Neural cell (in vitro differentiated cells): ENCODE measurements at regions not wholly inside any gene's neighbourhood (a gene's known extent, or its start where the extent isn't known, plus 50 kb on each side); places are given as distances from the start of the nearest gene placed in this dataset.

Source experiments
- H2AFZ ChIP-seq: fragments of 200-600, 300-800 bp; sonication (generic), shearing (Covaris generic); 2 replicates; pipeline ENCODE4 v1.6.0; 2014; ENCODE audit warnings: low read depth, mild to moderate bottlenecking, antibody characterized with exemption, low read length, moderate library complexity
- H3F3A ChIP-seq: fragments of 200-600 bp; shearing (Covaris generic); 2 replicates; pipeline ENCODE4 v1.6.1; 2016; ENCODE audit warnings: mild to moderate bottlenecking, moderate library complexity, mixed read lengths, antibody characterized with exemption, low read length; ENCODE audit not compliant: insufficient read depth, poor library complexity, severe bottlenecking
- H3K27ac ChIP-seq: fragments of 200-600, 300-800 bp; sonication (generic), shearing (Covaris generic); 2 replicates; pipeline ENCODE4 v1.5.1; 2014; ENCODE audit warnings: mild to moderate bottlenecking, low read length, moderate library complexity
- H3K27me3 ChIP-seq: fragments of 300-800, 200-600 bp; sonication (generic), shearing (Covaris generic); 2 replicates; pipeline ENCODE4 v1.6.0; 2014; ENCODE audit warnings: mild to moderate bottlenecking, low read depth, low read length, moderate library complexity; ENCODE audit not compliant: insufficient read depth
- H3K36me3 ChIP-seq: fragments of 300-800, 200-600 bp; sonication (generic), shearing (Covaris generic); 2 replicates; pipeline ENCODE4 v1.5.1; 2014; ENCODE audit warnings: mild to moderate bottlenecking, antibody characterized with exemption, low read length, moderate library complexity; ENCODE audit not compliant: insufficient read depth
- H3K4me2 ChIP-seq: fragments of 300-800, 200-600 bp; sonication (generic), shearing (Covaris generic); 2 replicates; pipeline ENCODE4 v1.6.0; 2014; ENCODE audit warnings: mild to moderate bottlenecking, low read length
- H3K4me3 ChIP-seq: fragments of 300-800, 200-600 bp; sonication (generic), shearing (Covaris generic); 2 replicates; pipeline ENCODE4 v1.5.1; 2014; ENCODE audit warnings: mild to moderate bottlenecking, low read length, moderate library complexity
- H3K79me2 ChIP-seq: fragments of 200-600 bp; shearing (Covaris generic); replicated peaks from 2 replicates; pipeline ENCODE4 v1.6.0; 2014; ENCODE audit warnings: mild to moderate bottlenecking, low read length, moderate library complexity; ENCODE audit not compliant: insufficient read depth
- H3K9ac ChIP-seq: fragments of 300-800, 200-600 bp; sonication (generic), shearing (Covaris generic); 2 replicates; pipeline ENCODE4 v1.6.1; 2016; ENCODE audit warnings: mild to moderate bottlenecking, low read length, mixed read lengths
- H3K9me2 ChIP-seq: fragments of 200-600 bp; shearing (Covaris generic); 2 replicates; pipeline ENCODE4 v1.6.1; 2016; ENCODE audit warnings: mild to moderate bottlenecking, low read length, mixed read lengths; ENCODE audit not compliant: insufficient read depth
- H3K9me3 ChIP-seq: fragments of 200-600, 300-800 bp; sonication (generic), shearing (Covaris generic); 2 replicates; pipeline ENCODE4 v1.6.1; 2016; ENCODE audit warnings: mild to moderate bottlenecking, mixed run types, low read length, moderate library complexity, mixed read lengths
- H4K20me1 ChIP-seq: fragments of 200-600 bp; shearing (Covaris generic); 2 replicates; pipeline ENCODE4 v1.6.1; 2016; ENCODE audit warnings: mild to moderate bottlenecking, mixed run types; ENCODE audit not compliant: insufficient read depth
- EP300 ChIP-seq: fragments of 450-650 bp; conservative IDR thresholded peaks from 2 replicates; pipeline ENCODE4 v1.6.1; 2014; ENCODE audit warnings: antibody characterized with exemption, mild to moderate bottlenecking, moderate library complexity; ENCODE audit not compliant: poor library complexity, severe bottlenecking
- EZH2 ChIP-seq: fragments of 200-600, 300-800 bp; shearing (Covaris generic), sonication (generic); IDR thresholded peaks from 2 replicates; pipeline ENCODE4 v1.6.1; 2014; ENCODE audit warnings: antibody characterized with exemption, low read length, borderline replicate concordance, mild to moderate bottlenecking; ENCODE audit not compliant: insufficient read depth, poor library complexity, severe bottlenecking
- MXI1 ChIP-seq: fragments of 450-650 bp; conservative IDR thresholded peaks from 2 replicates; pipeline ENCODE4 v1.6.1; 2014; ENCODE audit warnings: antibody characterized with exemption, mild to moderate bottlenecking; ENCODE audit not compliant: poor library complexity, severe bottlenecking
- POLR2AphosphoS5 ChIP-seq: IDR thresholded peaks from 2 replicates; pipeline ENCODE4 v1.6.1; 2012
- RAD21 ChIP-seq: fragments of 450-650 bp; conservative IDR thresholded peaks from 2 replicates; pipeline ENCODE4 v1.6.1; 2014; ENCODE audit warnings: antibody characterized with exemption, mild to moderate bottlenecking, moderate library complexity
- SMC3 ChIP-seq: fragments of 450-650 bp; conservative IDR thresholded peaks from 2 replicates; pipeline ENCODE4 v1.6.1; 2014; ENCODE audit warnings: antibody characterized with exemption, mild to moderate bottlenecking, moderate library complexity; ENCODE audit not compliant: poor library complexity
- TAF1 ChIP-seq: IDR thresholded peaks from 2 replicates; pipeline ENCODE4 v1.6.1; 2012; ENCODE audit warnings: low read depth
- TF ChIP-seq, protein P1 (sequence below): fragments of 450-650 bp; IDR thresholded peaks from 2 replicates; pipeline ENCODE4 v1.5.1; 2014; ENCODE audit warnings: antibody characterized with exemption, mild to moderate bottlenecking, moderate library complexity; ENCODE audit not compliant: poor library complexity, severe bottlenecking
- TF ChIP-seq, protein P2 (sequence below): IDR thresholded peaks from 2 replicates; pipeline ENCODE4 v1.6.1; 2012; ENCODE audit warnings: borderline replicate concordance

DNA sequence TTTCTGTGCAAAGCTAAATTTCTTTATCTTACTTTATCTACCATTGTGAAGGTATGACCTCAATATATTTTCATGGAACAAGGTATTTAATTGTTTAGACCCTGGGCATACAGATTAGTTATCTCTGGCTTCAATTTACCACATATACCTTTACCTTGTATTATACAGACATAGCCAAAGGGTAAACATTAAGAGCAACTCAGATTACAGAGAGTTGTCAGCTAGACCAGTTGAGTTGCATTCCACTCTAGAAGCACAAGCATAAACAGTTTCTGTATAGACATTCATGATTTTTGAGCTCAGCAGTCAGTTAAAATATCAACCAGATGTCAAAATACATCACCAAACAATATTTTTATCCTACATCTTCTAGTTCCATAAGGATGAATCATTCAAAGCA, 857.3 kb upstream of the ZWINT start:
- no peaks in the 10 kb centered on the region for H3K36me3 ChIP-seq
- H3K4me2 ChIP-seq, result no peak overlapping the region
- no peaks in the 10 kb centered on the region for H3K9me3 ChIP-seq
- no peaks in the 10 kb centered on the region for H3K27me3 ChIP-seq
- no peak overlapping the region for H3K4me3 ChIP-seq
- no peaks in the 10 kb centered on the region for H4K20me1 ChIP-seq
- H2AFZ ChIP-seq, result no peak overlapping the region
- H3K27ac ChIP-seq, result no peak overlapping the region
- H3K9ac ChIP-seq, result no peak overlapping the region
- TF ChIP-seq MXI1 (no peak), EP300 (peak; percentile 25)
- no peaks in the 10 kb centered on the region for H3K79me2 ChIP-seq
- no peaks in the 10 kb centered on the region for H3F3A ChIP-seq
- no peaks in the 10 kb centered on the region for H3K9me2 ChIP-seq

DNA sequence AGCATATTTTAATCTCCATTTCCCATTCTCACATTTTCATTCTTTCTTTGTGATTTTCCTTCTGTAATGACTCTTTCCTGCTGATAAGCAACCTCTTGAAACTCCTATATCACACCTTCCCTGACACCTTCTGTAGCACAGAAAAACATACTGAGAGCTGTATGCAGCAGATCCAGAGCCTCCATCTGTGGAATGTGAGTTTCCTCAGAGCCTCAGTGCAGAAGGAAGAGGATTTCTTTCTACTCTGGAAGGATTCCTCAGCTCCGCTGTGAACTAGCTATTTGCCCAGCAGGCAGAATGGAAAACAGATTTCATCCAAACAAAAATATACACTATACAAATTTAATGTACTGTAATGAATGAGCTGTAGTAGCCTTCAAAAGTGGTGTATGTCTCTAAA, 841.3 kb upstream of the ZWINT start:
- TF ChIP-seq POLR2AphosphoS5, result no peak
- TF ChIP-seq, protein P1, sequence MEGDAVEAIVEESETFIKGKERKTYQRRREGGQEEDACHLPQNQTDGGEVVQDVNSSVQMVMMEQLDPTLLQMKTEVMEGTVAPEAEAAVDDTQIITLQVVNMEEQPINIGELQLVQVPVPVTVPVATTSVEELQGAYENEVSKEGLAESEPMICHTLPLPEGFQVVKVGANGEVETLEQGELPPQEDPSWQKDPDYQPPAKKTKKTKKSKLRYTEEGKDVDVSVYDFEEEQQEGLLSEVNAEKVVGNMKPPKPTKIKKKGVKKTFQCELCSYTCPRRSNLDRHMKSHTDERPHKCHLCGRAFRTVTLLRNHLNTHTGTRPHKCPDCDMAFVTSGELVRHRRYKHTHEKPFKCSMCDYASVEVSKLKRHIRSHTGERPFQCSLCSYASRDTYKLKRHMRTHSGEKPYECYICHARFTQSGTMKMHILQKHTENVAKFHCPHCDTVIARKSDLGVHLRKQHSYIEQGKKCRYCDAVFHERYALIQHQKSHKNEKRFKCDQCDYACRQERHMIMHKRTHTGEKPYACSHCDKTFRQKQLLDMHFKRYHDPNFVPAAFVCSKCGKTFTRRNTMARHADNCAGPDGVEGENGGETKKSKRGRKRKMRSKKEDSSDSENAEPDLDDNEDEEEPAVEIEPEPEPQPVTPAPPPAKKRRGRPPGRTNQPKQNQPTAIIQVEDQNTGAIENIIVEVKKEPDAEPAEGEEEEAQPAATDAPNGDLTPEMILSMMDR, result no peak
- TF ChIP-seq RAD21, result no peak
- TF ChIP-seq, protein P2, sequence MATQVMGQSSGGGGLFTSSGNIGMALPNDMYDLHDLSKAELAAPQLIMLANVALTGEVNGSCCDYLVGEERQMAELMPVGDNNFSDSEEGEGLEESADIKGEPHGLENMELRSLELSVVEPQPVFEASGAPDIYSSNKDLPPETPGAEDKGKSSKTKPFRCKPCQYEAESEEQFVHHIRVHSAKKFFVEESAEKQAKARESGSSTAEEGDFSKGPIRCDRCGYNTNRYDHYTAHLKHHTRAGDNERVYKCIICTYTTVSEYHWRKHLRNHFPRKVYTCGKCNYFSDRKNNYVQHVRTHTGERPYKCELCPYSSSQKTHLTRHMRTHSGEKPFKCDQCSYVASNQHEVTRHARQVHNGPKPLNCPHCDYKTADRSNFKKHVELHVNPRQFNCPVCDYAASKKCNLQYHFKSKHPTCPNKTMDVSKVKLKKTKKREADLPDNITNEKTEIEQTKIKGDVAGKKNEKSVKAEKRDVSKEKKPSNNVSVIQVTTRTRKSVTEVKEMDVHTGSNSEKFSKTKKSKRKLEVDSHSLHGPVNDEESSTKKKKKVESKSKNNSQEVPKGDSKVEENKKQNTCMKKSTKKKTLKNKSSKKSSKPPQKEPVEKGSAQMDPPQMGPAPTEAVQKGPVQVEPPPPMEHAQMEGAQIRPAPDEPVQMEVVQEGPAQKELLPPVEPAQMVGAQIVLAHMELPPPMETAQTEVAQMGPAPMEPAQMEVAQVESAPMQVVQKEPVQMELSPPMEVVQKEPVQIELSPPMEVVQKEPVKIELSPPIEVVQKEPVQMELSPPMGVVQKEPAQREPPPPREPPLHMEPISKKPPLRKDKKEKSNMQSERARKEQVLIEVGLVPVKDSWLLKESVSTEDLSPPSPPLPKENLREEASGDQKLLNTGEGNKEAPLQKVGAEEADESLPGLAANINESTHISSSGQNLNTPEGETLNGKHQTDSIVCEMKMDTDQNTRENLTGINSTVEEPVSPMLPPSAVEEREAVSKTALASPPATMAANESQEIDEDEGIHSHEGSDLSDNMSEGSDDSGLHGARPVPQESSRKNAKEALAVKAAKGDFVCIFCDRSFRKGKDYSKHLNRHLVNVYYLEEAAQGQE, result no peak
- TF ChIP-seq MXI1, result no peak
- no peak for TF ChIP-seq TAF1
- TF ChIP-seq EP300, result no peak
- no peak for TF ChIP-seq SMC3
- no peak for TF ChIP-seq EZH2
- H3K4me3 ChIP-seq, result no peak overlapping the region
- H3K9me3 ChIP-seq, result no peaks in the 10 kb centered on the region
- H3K4me2 ChIP-seq, result no peak overlapping the region
- peaks cover 3% of the 10 kb centered on the region for H3F3A ChIP-seq
- no peaks in the 10 kb centered on the region for H4K20me1 ChIP-seq
- no peak overlapping the region for H2AFZ ChIP-seq
- H3K79me2 ChIP-seq, result no peaks in the 10 kb centered on the region
- H3K9me2 ChIP-seq, result no peaks in the 10 kb centered on the region
- no peak overlapping the region for H3K27ac ChIP-seq
- no peak overlapping the region for H3K9ac ChIP-seq
- H3K36me3 ChIP-seq, result no peaks in the 10 kb centered on the region
- no peaks in the 10 kb centered on the region for H3K27me3 ChIP-seq

DNA sequence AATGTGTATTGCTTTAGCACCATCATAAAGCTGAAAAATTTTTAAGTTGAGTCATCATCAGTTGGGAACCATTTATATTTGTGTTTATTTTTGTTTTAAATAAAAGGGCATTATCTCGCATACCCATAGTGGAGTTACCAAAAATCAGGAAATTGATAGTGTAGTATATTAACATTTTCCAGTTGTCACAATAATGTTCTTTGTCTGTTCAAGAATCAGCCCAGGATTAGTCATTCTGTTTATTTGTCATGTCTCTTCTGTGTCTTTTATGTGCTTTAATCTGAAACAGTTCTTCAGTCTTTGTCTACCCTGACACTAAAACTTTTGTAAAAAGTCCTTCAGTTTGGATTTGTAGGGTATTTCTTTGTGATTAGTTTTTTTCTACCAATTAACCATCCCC, 827.8 kb upstream of the ZWINT start:
- Histone ChIP-seq H3K4me3 (no peak overlapping the region), H4K20me1 (no peaks in the 10 kb centered on the region), H2AFZ (no peak overlapping the region), H3K27me3 (no peaks in the 10 kb centered on the region), H3K27ac (no peak overlapping the region), H3K4me2 (no peak overlapping the region), H3K9ac (no peak overlapping the region), H3K9me3 (no peaks in the 10 kb centered on the region), H3K79me2 (no peaks in the 10 kb centered on the region), H3F3A (no peaks in the 10 kb centered on the region), H3K36me3 (no peaks in the 10 kb centered on the region), H3K9me2 (no peaks in the 10 kb centered on the region)
- TF ChIP-seq, protein P1, result no peak
- no peak for TF ChIP-seq SMC3
- TF ChIP-seq RAD21, result no peak
- TF ChIP-seq EZH2, result no peak
- TF ChIP-seq MXI1, result no peak
- TF ChIP-seq, protein P2, result no peak
- no peak for TF ChIP-seq EP300
- TF ChIP-seq POLR2AphosphoS5, result no peak
- TF ChIP-seq TAF1, result no peak
